HepG2 (cell line): ENCODE measurements at regions not wholly inside any gene's neighbourhood (a gene's known extent, or its start where the extent isn't known, plus 50 kb on each side); places are given as distances from the start of the nearest gene placed in this dataset.

ENCODE experiments used
- ATAC-seq: fragments of 200-7000 bp; cut with Tn5 transposase; 3 replicates; pipeline ENCODE4 v1.9.1; 2020; ENCODE audit warnings: mild to moderate bottlenecking, moderate library complexity
- BruUV-seq: library from RNA; stranded (reverse); fragments of 400-500 nt; replicated peaks from 2 replicates; lab custom pipeline; 2021; lab: Mats Ljungman, UMichigan
- CTCF ChIA-PET: fragments of 300-600 bp; formaldehyde crosslinking; extraction: SDS; loops from one replicate; lab custom pipeline; 2021; ENCODE audit warnings: low total read pairs, inconsistent platforms, low intra/inter-chr PET ratio; lab: Yijun Ruan, JAX
- POLR2A ChIA-PET: fragments of 350-600 bp; sonication (Branson Sonifier 250); formaldehyde crosslinking; loops from one replicate; lab custom pipeline; 2020; ENCODE audit warnings: antibody characterized with exemption, inconsistent platforms; lab: Yijun Ruan, JAX
- DNase-seq: peaks from one replicate; pipeline ENCODE4 v3.0.0-alpha.2; 2015; ENCODE audit warnings: low spot score
- FAIRE-seq: peaks from 3 replicates; lab custom pipeline; 2011; peaks lifted over from hg19 to GRCh38; lab: Jason Lieb, UNC
- H2AFZ ChIP-seq: one replicate; pipeline ENCODE4 v1.6.1; 2011; ENCODE audit warnings: low read length, inconsistent platforms
- H3K27ac ChIP-seq: fragments of 300-600 bp; 3 replicates; pipeline ENCODE4 v1.8.0; 2011; ENCODE audit warnings: mixed run types, mild to moderate bottlenecking, mixed read lengths, low read length, inconsistent platforms; ENCODE audit not compliant: insufficient read depth; ENCODE audit errors: extremely low read length
- H3K27me3 ChIP-seq, 2 experiments: fragments of 200-600 bp in 1 of 2; 2 replicates in 1 of 2; 3 replicates in 1 of 2; pipeline versions ENCODE4 v1.6.0 to v1.8.0; 2011; ENCODE audit warnings: low read length in 2 of 2, mild to moderate bottlenecking in 2 of 2, moderate library complexity in 2 of 2, inconsistent platforms in 1 of 2; ENCODE audit not compliant: insufficient read depth in 2 of 2, control insufficient read depth in 1 of 2
- H3K36me3 ChIP-seq, 2 experiments: fragments of 200-600 bp in 1 of 2; replicated peaks in 1 of 2; 2 replicates in 1 of 2; 3 replicates in 1 of 2; pipeline versions ENCODE4 v1.5.1 to v1.8.0; 2011; ENCODE audit warnings: low read length in 2 of 2, inconsistent platforms in 1 of 2; ENCODE audit not compliant: insufficient read depth in 2 of 2, control insufficient read depth in 1 of 2
- H3K4me1 ChIP-seq: 2 replicates; pipeline ENCODE4 v1.5.1; 2012; ENCODE audit warnings: low read length, inconsistent platforms; ENCODE audit not compliant: insufficient read depth
- H3K4me2 ChIP-seq: 2 replicates; pipeline ENCODE4 v1.6.0; 2011; ENCODE audit warnings: low read depth, low read length, inconsistent platforms
- H3K4me3 ChIP-seq, 3 experiments: fragments of 200-600 bp in 1 of 3; sonication (generic), shearing (Covaris generic) in 1 of 3; replicated peaks in 1 of 3; 2 replicates each; pipeline ENCODE4 v1.5.1; 2011 to 2016; ENCODE audit warnings: low read length in 3 of 3, inconsistent platforms in 2 of 3, low read depth in 2 of 3, mild to moderate bottlenecking in 2 of 3, control low read depth in 1 of 3, mixed read lengths in 1 of 3; ENCODE audit not compliant: insufficient read depth in 1 of 3
- H3K79me2 ChIP-seq: one replicate; pipeline ENCODE4 v1.6.1; 2011; ENCODE audit warnings: low read length, inconsistent platforms; ENCODE audit not compliant: insufficient read depth
- H3K9ac ChIP-seq: 2 replicates; pipeline ENCODE4 v1.6.0; 2011; ENCODE audit warnings: mild to moderate bottlenecking, low read depth, low read length, inconsistent platforms; ENCODE audit not compliant: insufficient read depth
- H3K9me3 ChIP-seq: 2 replicates; pipeline ENCODE4 v1.5.1; 2012; ENCODE audit warnings: mild to moderate bottlenecking, low read length
- H4K20me1 ChIP-seq: 2 replicates; pipeline ENCODE4 v1.6.0; 2011; ENCODE audit warnings: inconsistent platforms, mild to moderate bottlenecking, low read length, moderate library complexity; ENCODE audit not compliant: insufficient read depth
- AFF4 ChIP-seq: sonication (generic); formaldehyde crosslinking; IDR thresholded peaks from 2 replicates; pipeline ENCODE4 v1.4.0; 2020; ENCODE audit warnings: missing genetic modification reagents
- ATF4 ChIP-seq, 2 experiments: fragments of 450-650 bp in 1 of 2; sonication (generic) in 1 of 2; formaldehyde crosslinking; IDR thresholded peaks; 2 replicates each; pipeline versions ENCODE4 v1.5.0 to v1.8.0; 2020 to 2022; ENCODE audit warnings: mild to moderate bottlenecking in 1 of 2, missing genetic modification reagents in 1 of 2
- ATRX ChIP-seq: sonication (generic); formaldehyde crosslinking; IDR thresholded peaks from 2 replicates; pipeline ENCODE4 v1.4.0; 2020; ENCODE audit warnings: missing genetic modification reagents, borderline replicate concordance
- BHLHE40 ChIP-seq: IDR thresholded peaks from 2 replicates; pipeline ENCODE4 v1.6.1; 2011; ENCODE audit warnings: low read length, improper control_type of control experiment
- CHCHD3 ChIP-seq: sonication (generic); formaldehyde crosslinking; IDR thresholded peaks from 2 replicates; pipeline ENCODE4 v1.8.0; 2022; ENCODE audit warnings: mild to moderate bottlenecking, missing genetic modification reagents, moderate library complexity
- CSRNP1 ChIP-seq: sonication (generic); formaldehyde crosslinking; IDR thresholded peaks from 2 replicates; pipeline ENCODE4 v1.8.1; 2023; ENCODE audit warnings: mild to moderate bottlenecking, missing genetic modification reagents
- GMEB2 ChIP-seq: IDR thresholded peaks from 2 replicates; pipeline ENCODE4 v1.6.1; 2016; ENCODE audit warnings: missing biosample characterization, missing genetic modification reagents, low read depth
- HOXA9 ChIP-seq: sonication (generic); formaldehyde crosslinking; IDR thresholded peaks from 2 replicates; pipeline ENCODE4 v1.8.1; 2022; ENCODE audit warnings: missing genetic modification reagents, mild to moderate bottlenecking, moderate library complexity, borderline replicate concordance
- KDM6A ChIP-seq: IDR thresholded peaks from 2 replicates; pipeline ENCODE4 v1.6.1; 2016; ENCODE audit warnings: low read depth
- MED13 ChIP-seq: sonication (generic); formaldehyde crosslinking; IDR thresholded peaks from 2 replicates; pipeline ENCODE4 v1.5.0; 2020; ENCODE audit warnings: missing genetic modification reagents
- MXI1 ChIP-seq: IDR thresholded peaks from 3 replicates; pipeline ENCODE4 v1.6.1; 2012; ENCODE audit warnings: low read depth, low read length, inconsistent platforms, borderline replicate concordance
- SRSF4 ChIP-seq: fragments of 200-400 bp; formaldehyde crosslinking; IDR thresholded peaks from one replicate; pipeline ENCODE4 v1.6.1; 2018; ENCODE audit warnings: mild to moderate bottlenecking, low read depth, low read length, moderate library complexity; ENCODE audit not compliant: poor library complexity, severe bottlenecking
- TAF1 ChIP-seq: sonication (generic); formaldehyde crosslinking; IDR thresholded peaks from 2 replicates; pipeline ENCODE4 v1.4.0; 2020; ENCODE audit warnings: missing genetic modification reagents
- ZNF414 ChIP-seq: sonication (generic); formaldehyde crosslinking; IDR thresholded peaks from 2 replicates; pipeline ENCODE4 v1.5.0; 2020; ENCODE audit warnings: missing genetic modification reagents
- ZNF441 ChIP-seq: sonication (generic); formaldehyde crosslinking; IDR thresholded peaks from 2 replicates; pipeline ENCODE4 v1.7.0; 2021; ENCODE audit warnings: missing genetic modification reagents, borderline replicate concordance
- ZNF589 ChIP-seq: sonication (generic); formaldehyde crosslinking; conservative IDR thresholded peaks from 2 replicates; pipeline ENCODE4 v1.8.0; 2022; ENCODE audit warnings: mild to moderate bottlenecking, moderate library complexity, missing genetic modification reagents
- WGBS: methylation state at CpG from one replicate; pipeline ENCODE4 v1.1.6; 2017; ENCODE audit warnings: low lambda C conversion rate; 5-methylcytosine and 5-hydroxymethylcytosine counted together
- in situ Hi-C: cut with HindIII; loops from 2 replicates; pipeline ENCODE4 v1.10.0; 2017; ENCODE audit warnings: low pct_unique_long_range_greater_than_20kb; ENCODE audit not compliant: extremely low pct_ligation_motif_present
- intact Hi-C: fragments of 100-400 bp; cut with micrococcal nuclease; formaldehyde crosslinking; loops from one replicate; pipeline ENCODE4 v1.10.0; 2022; ENCODE audit not compliant: unreplicated experiment

GRCh38 chr12:20274008-20274407 is 94.3 kb upstream of the PDE3A start (continued):
- no peak for TF ChIP-seq ZNF589 (CRISPR knock-in tag)
- no peak for TF ChIP-seq CSRNP1 (CRISPR knock-in tag)
- no peak for TF ChIP-seq GMEB2 (CRISPR knock-in tag)
- TF ChIP-seq HOXA9 (CRISPR knock-in tag), result no peak
- TF ChIP-seq TAF1 (CRISPR knock-in tag), result no peak
- TF ChIP-seq BHLHE40, result no peak
- no peak for TF ChIP-seq MXI1

GRCh38 chr12:20278276-20278675 is 90.1 kb upstream of the PDE3A start:
- intact Hi-C loops, result no loop called here
- Histone ChIP-seq H3K4me1 (no peaks in the 10 kb centered on the region), H2AFZ (no peak overlapping the region), H3K79me2 (no peaks in the 10 kb centered on the region), H3K9ac (no peak overlapping the region), H4K20me1 (no peaks in the 10 kb centered on the region), H3K4me2 (no peak overlapping the region), H3K27ac (no peak overlapping the region), H3K9me3 (no peaks in the 10 kb centered on the region), H3K4me3 (no peak overlapping the region), H3K27me3 (no peaks in the 10 kb centered on the region), H3K36me3 (no peaks in the 10 kb centered on the region)
- FAIRE-seq, result no peak
- CTCF ChIA-PET, result no interaction called here
- no TSS peak for BruUV-seq
- DNase-seq, result no peak
- 6% methylated on average over 4 of the region's 4 CpGs for WGBS
- no peak for ATAC-seq
- POLR2A ChIA-PET, result no interaction called here
- in situ Hi-C loops, result no loop called here
- TF ChIP-seq ATRX (CRISPR knock-in tag) (no peak), AFF4 (CRISPR knock-in tag) (no peak), ZNF441 (no peak), MED13 (CRISPR knock-in tag) (no peak), ATF4 (CRISPR knock-in tag; IDR thresholded peaks at IDR 0.05) (no peak), ZNF414 (CRISPR knock-in tag) (no peak), KDM6A (CRISPR knock-in tag) (no peak), SRSF4 (no peak), CHCHD3 (CRISPR knock-in tag) (no peak)
